GM10248 (cell line): ENCODE measurements at regions not wholly inside any gene's neighbourhood (a gene's known extent, or its start where the extent isn't known, plus 50 kb on each side); places are given as distances from the start of the nearest gene placed in this dataset.

Experiments used
- CTCF ChIA-PET: fragments of 300-600 bp; sonication (Branson Sonifier 250); formaldehyde crosslinking; extraction: SDS; loops from one replicate; lab custom pipeline; 2021; ENCODE audit warnings: antibody characterized with exemption; lab: Yijun Ruan, JAX
- POLR2A ChIA-PET: fragments of 350-650 bp; sonication (Branson Sonifier 250); formaldehyde crosslinking; extraction: SDS; loops from one replicate; lab custom pipeline; 2020; ENCODE audit warnings: antibody characterized with exemption; lab: Yijun Ruan, JAX
- DNase-seq: peaks from one replicate; pipeline ENCODE4 v3.0.0; 2012; ENCODE audit errors: extremely low spot score
- CTCF ChIP-seq: IDR thresholded peaks from 2 replicates; pipeline ENCODE4 v1.5.1; 2012; ENCODE audit warnings: mild to moderate bottlenecking, low read depth; ENCODE audit errors: extremely low read depth, missing control alignments, control extremely low read depth

- DNase-seq: no peak
- ChIA-PET CTCF (interaction anchor here (1.0 to 3.1 kb wide), 3 partner anchors 8 to 10 kb away, joined by 3 to 10 read pairs (median 4); no protein-coding TSS in a partner anchor), POLR2A (no interaction called here)
- TF ChIP-seq CTCF: no peak
These were observed 427.7 kb upstream of the HS6ST1 start for GRCh38 chr2:128746356-128746755.

GRCh38 chr2:128748336-128748735, 429.7 kb upstream of the HS6ST1 start:
- ChIA-PET CTCF (interaction anchor here (1.6 to 3.3 kb wide), 3 partner anchors 9 to 16 kb away, joined by 3 to 18 read pairs (median 5); no protein-coding TSS in a partner anchor), POLR2A (no interaction called here)
- no peak for TF ChIP-seq CTCF
- no peak for DNase-seq

- CTCF ChIA-PET: interaction anchor here (1.6 to 3.3 kb wide), 3 partner anchors 9 to 17 kb away, joined by 3 to 18 read pairs (median 5); no protein-coding TSS in a partner anchor
- POLR2A ChIA-PET: no interaction called here
- no peak for DNase-seq
- TF ChIP-seq CTCF: no peak
These were observed 430.4 kb upstream of the HS6ST1 start for GRCh38 chr2:128748835-128749605.

GRCh38 chr2:128750328-128751165, 431.9 kb upstream of the HS6ST1 start:
- POLR2A ChIA-PET: no interaction called here
- DNase-seq: no peak
- CTCF ChIA-PET: interaction anchor here (0.8 to 3.3 kb wide), 2 partner anchors 9 to 14 kb away, joined by 3 to 18 read pairs; no protein-coding TSS in a partner anchor
- no peak for TF ChIP-seq CTCF

- TF ChIP-seq CTCF: no peak
- CTCF ChIA-PET: interaction anchor here (3.3 kb wide), 1 partner anchor 16 kb away, joined by 18 read pairs; no protein-coding TSS in a partner anchor
- POLR2A ChIA-PET: no interaction called here
- DNase-seq: no peak
These were observed 433.1 kb upstream of the HS6ST1 start for GRCh38 chr2:128751746-128752145.

- TF ChIP-seq CTCF: no peak
- DNase-seq: no peak
- ChIA-PET POLR2A (no interaction called here), CTCF (no interaction called here)
These were observed 434.1 kb upstream of the HS6ST1 start for GRCh38 chr2:128752691-128753263.
